ENCODE measurements at regions not wholly inside any gene's neighbourhood (a gene's known extent, or its start where the extent isn't known, plus 50 kb on each side); places are given as distances from the start of the nearest gene placed in this dataset.

DNA sequence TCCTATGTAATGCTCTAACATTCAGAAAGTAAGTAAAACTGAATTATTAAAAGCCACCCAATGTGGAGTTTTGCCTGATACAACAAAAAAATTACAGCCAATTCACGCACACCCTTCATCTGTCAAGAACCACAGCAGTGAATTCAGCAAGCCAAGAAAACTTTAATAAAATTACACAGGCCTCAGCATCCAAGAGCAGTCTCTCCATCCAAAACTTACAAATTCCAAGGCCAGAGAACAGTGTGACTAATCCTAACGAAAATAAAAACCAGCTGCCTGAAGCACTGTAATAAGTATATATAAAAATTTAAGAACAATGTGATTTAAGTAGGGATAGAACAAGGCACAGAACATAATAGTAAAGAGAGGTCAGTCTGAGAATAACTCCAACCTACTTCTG is 54.2 kb downstream of the SIX6 start:
- H3K36me3 ChIP-seq, result no peaks in the 10 kb centered on the region
- H3K27me3 ChIP-seq (ENCODE audit: low read depth), result no peaks in the 10 kb centered on the region
- TF ChIP-seq, protein P1, sequence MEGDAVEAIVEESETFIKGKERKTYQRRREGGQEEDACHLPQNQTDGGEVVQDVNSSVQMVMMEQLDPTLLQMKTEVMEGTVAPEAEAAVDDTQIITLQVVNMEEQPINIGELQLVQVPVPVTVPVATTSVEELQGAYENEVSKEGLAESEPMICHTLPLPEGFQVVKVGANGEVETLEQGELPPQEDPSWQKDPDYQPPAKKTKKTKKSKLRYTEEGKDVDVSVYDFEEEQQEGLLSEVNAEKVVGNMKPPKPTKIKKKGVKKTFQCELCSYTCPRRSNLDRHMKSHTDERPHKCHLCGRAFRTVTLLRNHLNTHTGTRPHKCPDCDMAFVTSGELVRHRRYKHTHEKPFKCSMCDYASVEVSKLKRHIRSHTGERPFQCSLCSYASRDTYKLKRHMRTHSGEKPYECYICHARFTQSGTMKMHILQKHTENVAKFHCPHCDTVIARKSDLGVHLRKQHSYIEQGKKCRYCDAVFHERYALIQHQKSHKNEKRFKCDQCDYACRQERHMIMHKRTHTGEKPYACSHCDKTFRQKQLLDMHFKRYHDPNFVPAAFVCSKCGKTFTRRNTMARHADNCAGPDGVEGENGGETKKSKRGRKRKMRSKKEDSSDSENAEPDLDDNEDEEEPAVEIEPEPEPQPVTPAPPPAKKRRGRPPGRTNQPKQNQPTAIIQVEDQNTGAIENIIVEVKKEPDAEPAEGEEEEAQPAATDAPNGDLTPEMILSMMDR (IDR thresholded peaks at IDR 0.05), result no peak
- ATAC-seq (peak; percentile 43 to 52), DNase-seq (no peak)
- H3K4me3 ChIP-seq, result no peak overlapping the region
- H3K4me1 ChIP-seq, result peaks cover 5% of the 10 kb centered on the region
- H3K9me3 ChIP-seq, result no peaks in the 10 kb centered on the region
- intact Hi-C loops (cut with DNase I), result no loop called here
- no peak overlapping the region for H3K27ac ChIP-seq

DNA sequence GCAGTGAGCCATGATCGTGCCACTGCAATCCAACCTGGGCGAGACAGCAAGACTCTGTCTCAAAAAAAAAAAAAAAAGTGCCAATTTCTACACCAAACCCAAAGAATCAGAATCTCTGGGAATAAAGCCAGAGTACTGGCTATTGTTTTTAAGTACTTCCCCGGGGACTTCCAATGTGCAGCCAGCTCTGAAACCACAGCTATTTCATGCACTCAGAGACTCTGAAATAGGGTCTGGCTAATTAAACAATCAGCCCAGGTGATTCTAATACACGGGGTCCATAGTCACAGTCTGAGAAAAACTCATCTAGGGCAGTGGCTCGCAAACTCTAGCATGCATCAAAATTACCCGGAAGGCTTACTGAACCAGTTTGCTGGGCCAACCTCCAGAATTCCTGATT is 56.3 kb downstream of the SIX6 start:
- peaks cover 5% of the 10 kb centered on the region for H3K4me1 ChIP-seq
- no peak overlapping the region for H3K4me3 ChIP-seq
- no peaks in the 10 kb centered on the region for H3K9me3 ChIP-seq
- H3K27ac ChIP-seq, result no peak overlapping the region
- no peaks in the 10 kb centered on the region for H3K27me3 ChIP-seq (ENCODE audit: low read depth)
- TF ChIP-seq, protein P1 (IDR thresholded peaks at IDR 0.05), result no peak
- peak in 1 of 2 donors; percentile 65 for ATAC-seq
- intact Hi-C loops (cut with DNase I), result no loop called here
- H3K36me3 ChIP-seq, result no peaks in the 10 kb centered on the region
- no peak for DNase-seq

DNA sequence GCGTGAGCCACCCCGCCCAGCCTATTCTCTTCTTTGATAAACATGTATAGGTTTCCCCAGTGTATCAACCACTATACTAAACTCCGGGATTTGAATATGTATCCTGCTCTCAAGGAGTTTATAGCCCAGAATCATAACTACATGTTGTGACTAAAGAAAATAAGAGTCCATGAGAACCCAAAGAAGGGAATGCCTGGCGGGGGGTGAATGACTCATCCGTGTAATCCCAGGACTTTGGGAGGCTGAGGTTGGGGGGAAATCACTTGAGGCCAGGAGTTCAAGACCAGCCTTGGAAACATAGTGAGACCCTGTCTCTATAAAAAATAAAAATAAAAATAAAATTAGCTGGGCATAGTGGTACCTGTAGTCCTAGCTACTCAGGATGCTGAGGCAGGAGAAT is 57.2 kb downstream of the SIX6 start:
- intact Hi-C loops (cut with DNase I), result no loop called here
- TF ChIP-seq, protein P1 (IDR thresholded peaks at IDR 0.05), result no peak
- no peak for ATAC-seq

DNA sequence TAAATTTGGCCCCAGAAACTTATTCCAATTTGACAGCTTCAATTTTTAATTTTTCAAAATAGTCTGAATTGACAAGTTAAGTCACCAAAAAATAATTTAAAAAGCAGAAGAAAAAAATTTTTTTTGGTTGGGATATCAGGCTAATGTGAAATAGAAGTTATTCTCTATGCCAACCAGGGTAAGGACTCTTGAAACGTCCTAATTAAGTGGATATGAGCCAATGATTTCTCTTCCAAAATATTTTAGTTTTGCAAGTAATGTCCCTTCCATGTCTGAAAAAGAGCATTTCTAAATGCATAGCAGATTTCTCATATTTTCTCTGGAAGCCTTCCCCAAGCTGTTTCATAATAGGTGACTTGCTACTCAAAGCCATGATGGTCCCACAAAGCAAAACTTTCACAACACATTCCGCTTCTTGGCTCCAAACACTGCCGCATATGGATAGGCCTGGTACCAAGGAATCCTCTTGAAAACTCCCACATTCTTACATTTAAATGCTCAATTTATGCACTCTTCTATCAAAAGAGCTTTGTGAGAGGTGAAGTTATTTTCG is 65.1 kb downstream of the SIX6 start:
- ATAC-seq (no peak), DNase-seq (no peak)
- intact Hi-C loops (cut with DNase I), result no loop called here
- no peaks in the 10 kb centered on the region for H3K27me3 ChIP-seq (ENCODE audit: low read depth)
- TF ChIP-seq, protein P1 (IDR thresholded peaks at IDR 0.05), result no peak
- H3K4me3 ChIP-seq, result no peak overlapping the region
- H3K27ac ChIP-seq, result no peak overlapping the region
- H3K36me3 ChIP-seq, result no peaks in the 10 kb centered on the region
- H3K4me1 ChIP-seq, result no peaks in the 10 kb centered on the region
- H3K9me3 ChIP-seq, result no peaks in the 10 kb centered on the region

More for the DNA sequence above, 57.2 kb downstream of the SIX6 start:
- Histone ChIP-seq H3K4me3 (no peak overlapping the region), H3K9me3 (no peaks in the 10 kb centered on the region), H3K27ac (no peak overlapping the region), H3K4me1 (peaks cover 5% of the 10 kb centered on the region), H3K27me3 (ENCODE audit: low read depth) (no peaks in the 10 kb centered on the region), H3K36me3 (no peaks in the 10 kb centered on the region)
- no peak for DNase-seq

DNA sequence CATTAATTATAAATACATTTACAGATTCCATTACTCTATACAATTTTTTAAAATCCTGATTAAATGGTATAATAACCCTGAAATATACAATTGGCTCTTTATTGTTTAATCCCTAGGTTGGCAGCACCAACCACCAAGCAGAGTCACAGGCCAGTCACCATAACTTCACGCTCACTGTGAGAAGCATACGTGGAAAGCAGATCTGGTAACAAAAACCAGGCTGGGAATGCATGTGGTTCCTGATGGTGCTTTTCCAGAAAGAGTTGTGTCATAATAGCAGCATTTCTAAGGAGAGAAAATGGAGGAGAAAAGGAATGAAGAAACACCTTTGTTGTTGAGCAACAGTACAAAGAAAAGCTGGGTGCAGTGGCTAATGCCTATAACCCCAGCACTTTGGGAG is 66.1 kb downstream of the SIX6 start:
- no peaks in the 10 kb centered on the region for H3K9me3 ChIP-seq
- H3K36me3 ChIP-seq, result no peaks in the 10 kb centered on the region
- no peak for ATAC-seq
- H3K27me3 ChIP-seq (ENCODE audit: low read depth), result no peaks in the 10 kb centered on the region
- H3K4me3 ChIP-seq, result no peak overlapping the region
- no peak overlapping the region for H3K27ac ChIP-seq
- TF ChIP-seq, protein P1 (IDR thresholded peaks at IDR 0.05), result no peak
- H3K4me1 ChIP-seq, result no peaks in the 10 kb centered on the region
- intact Hi-C loops (cut with DNase I), result no loop called here
- DNase-seq, result no peak

DNA sequence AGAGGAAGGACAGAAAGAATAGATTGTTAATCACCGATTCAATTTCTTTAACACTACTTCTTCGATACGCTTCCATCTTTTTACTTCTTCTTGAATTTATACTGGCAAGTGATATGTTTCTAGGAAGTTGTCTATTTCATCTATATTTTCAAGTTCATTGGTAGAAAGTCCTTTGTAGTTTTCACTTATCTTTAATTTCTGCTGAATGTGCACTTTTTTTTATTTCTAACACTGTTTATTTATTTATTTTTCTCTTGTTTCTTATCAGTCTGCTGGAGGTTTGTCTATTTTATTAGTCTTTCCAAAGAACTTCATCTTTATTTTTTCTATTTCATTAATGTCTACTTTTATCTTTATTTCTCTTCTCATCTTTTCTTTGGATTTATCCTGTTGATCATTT is 63.6 kb downstream of the SIX1 start:
- intact Hi-C loops (cut with DNase I), result no loop called here
- H3K4me1 ChIP-seq, result no peaks in the 10 kb centered on the region
- no peak overlapping the region for H3K4me3 ChIP-seq
- H3K36me3 ChIP-seq, result no peaks in the 10 kb centered on the region
- ATAC-seq, result no peak
- DNase-seq, result no peak
- H3K27me3 ChIP-seq (ENCODE audit: low read depth), result no peaks in the 10 kb centered on the region
- no peaks in the 10 kb centered on the region for H3K9me3 ChIP-seq
- TF ChIP-seq, protein P1 (IDR thresholded peaks at IDR 0.05), result no peak
- H3K27ac ChIP-seq, result no peak overlapping the region
